ENCODE measurements at regions not wholly inside any gene's neighbourhood (a gene's known extent, or its start where the extent isn't known, plus 50 kb on each side); places are given as distances from the start of the nearest gene placed in this dataset.

DNA sequence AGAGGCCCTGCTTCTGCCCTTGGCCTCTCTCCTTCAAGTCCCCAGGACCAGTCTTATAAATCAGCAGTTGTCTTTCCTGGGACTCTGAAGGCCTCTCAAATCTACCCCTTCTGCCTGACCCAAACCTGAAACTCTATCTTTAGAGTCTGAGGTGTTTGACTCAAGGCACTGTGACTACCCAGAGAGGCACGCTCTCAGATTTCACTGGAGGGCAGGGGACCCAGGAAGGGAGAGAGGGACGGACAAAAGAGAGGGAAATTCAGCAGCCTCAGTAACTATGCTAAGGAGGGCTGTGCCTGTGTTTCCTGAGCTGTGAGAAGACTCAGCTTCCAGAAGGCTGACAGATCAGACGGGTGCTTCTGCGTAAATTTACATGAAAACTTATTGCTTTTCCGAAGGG lies 217.8 kb downstream of the HAUS1 start:
- DNase-seq (ENCODE audit: low read depth): no peak
- TF ChIP-seq, protein P1, sequence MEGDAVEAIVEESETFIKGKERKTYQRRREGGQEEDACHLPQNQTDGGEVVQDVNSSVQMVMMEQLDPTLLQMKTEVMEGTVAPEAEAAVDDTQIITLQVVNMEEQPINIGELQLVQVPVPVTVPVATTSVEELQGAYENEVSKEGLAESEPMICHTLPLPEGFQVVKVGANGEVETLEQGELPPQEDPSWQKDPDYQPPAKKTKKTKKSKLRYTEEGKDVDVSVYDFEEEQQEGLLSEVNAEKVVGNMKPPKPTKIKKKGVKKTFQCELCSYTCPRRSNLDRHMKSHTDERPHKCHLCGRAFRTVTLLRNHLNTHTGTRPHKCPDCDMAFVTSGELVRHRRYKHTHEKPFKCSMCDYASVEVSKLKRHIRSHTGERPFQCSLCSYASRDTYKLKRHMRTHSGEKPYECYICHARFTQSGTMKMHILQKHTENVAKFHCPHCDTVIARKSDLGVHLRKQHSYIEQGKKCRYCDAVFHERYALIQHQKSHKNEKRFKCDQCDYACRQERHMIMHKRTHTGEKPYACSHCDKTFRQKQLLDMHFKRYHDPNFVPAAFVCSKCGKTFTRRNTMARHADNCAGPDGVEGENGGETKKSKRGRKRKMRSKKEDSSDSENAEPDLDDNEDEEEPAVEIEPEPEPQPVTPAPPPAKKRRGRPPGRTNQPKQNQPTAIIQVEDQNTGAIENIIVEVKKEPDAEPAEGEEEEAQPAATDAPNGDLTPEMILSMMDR (conservative IDR thresholded peaks at IDR 0.05; ENCODE audit: control insufficient read depth, insufficient read depth, low read depth, low read length): no peak
- H3K4me3 ChIP-seq (ENCODE audit: control insufficient read depth, low read depth, low read length): no peak overlapping the region

DNA sequence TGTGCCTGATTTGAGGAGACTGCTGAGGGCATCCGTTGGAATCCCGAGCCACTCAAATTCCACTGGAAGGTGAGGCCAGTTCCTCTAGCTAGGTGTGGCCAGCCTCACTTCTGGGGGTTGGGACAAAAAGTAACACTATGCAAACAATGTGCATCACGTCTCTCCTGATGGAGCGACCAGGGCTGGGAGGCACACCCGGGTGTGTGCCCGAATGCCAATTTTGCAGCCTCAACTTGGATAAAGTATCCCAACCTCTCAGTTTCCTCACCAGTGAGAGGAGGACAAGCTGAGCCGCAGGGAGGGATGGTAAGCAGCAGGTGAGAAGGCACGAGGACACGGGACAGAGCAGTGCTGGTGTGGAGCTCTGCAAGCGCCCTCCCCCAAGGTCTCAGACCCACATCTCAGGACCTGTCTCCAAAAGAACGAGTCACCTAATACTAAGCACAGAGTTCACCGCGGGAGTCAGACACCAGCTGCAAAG lies 218.3 kb downstream of the HAUS1 start:
- TF ChIP-seq, protein P1 (conservative IDR thresholded peaks at IDR 0.05; ENCODE audit: control insufficient read depth, insufficient read depth, low read depth, low read length): no peak
- no peak overlapping the region for H3K4me3 ChIP-seq (ENCODE audit: control insufficient read depth, low read depth, low read length)
- DNase-seq (ENCODE audit: low read depth): peak; percentile 31

DNA sequence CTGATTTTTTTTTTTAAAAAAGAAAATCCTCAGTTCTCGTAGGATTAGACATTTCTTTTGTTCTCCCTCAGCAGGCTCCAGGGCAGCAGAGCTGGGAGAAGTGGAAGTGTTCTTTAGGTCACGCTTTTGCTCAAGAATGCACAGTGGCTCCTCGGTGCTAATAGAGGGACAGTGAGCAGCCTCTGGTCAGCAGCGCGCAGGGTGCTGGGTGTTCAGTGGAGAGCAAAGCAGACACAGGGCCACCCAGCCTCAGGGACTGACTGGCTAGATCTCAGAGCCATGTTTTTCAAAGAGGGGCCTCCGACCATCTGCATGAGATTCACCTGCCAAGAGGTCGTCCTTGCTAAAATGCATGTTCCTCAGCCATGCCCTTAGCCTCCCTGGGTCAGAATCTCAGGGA lies 218.8 kb downstream of the HAUS1 start:
- TF ChIP-seq, protein P1 (conservative IDR thresholded peaks at IDR 0.05; ENCODE audit: control insufficient read depth, insufficient read depth, low read depth, low read length): no peak
- H3K4me3 ChIP-seq (ENCODE audit: control insufficient read depth, low read depth, low read length): no peak overlapping the region

DNA sequence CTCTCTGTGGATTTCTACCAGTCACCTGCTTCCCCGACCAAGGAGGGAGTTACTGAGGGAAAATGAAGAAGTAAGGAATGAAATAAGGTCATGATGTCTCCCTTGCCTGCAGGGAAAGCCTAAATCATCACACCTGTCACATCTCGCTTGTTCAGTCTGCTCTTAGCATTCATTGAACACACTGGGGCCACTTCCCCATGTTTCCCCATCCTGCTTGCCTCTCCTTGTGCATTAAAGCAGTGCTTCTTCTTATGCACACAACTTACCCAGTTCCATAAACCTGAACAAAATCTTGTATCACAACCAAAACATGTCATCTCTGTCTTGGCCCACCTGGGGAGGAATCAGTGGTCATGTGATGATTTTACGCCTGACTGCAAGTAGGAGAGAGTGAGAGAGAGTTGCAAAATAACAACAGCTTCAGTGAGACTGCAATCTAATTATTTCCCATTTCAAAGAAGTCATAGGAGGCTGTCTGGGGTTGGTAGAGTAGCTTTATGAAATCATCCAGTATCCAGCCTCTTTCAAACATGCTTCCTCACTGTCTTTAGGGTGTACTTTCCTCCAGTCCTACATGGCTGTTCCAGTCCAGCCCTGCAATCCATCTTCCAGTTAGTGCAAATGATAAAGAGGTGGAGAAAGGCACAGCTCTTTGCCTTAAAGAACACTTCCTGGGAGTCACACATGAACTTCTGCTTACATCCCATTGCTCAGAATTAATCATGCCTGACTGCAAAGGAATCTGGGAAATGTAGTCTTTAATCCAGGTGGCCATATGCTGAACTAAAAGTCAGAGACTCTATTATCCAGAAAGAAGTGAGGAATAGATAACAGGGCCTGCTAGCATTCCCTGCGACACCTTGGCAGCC lies 220.1 kb downstream of the HAUS1 start:
- H3K4me3 ChIP-seq (ENCODE audit: control insufficient read depth, low read depth, low read length): no peak overlapping the region
- peak; percentile 76 for DNase-seq (ENCODE audit: low read depth)
- TF ChIP-seq, protein P1 (conservative IDR thresholded peaks at IDR 0.05; ENCODE audit: control insufficient read depth, insufficient read depth, low read depth, low read length): no peak

More for the DNA sequence above, 218.8 kb downstream of the HAUS1 start:
- DNase-seq (ENCODE audit: low read depth): no peak

DNA sequence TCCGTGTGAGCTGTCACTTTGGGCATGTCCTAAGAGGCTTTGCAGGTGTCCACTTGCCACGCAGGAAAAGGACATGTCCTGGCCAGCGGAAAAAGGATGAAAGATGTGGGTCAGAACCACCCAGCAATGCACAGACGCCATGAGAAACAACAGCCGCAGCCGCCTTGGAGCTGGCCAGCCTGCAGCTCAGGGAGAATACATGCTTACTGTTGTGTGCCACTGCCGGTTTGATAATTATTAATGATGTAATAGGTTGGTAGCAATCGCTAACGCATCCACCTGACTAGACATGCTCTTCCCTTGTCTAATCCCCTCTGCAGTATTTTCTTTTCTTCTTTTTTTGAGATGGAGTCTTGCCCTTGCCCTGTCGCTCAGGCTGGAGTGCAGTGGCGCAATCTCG lies 221.7 kb downstream of the HAUS1 start:
- TF ChIP-seq, protein P1 (conservative IDR thresholded peaks at IDR 0.05; ENCODE audit: control insufficient read depth, insufficient read depth, low read depth, low read length): no peak
- H3K4me3 ChIP-seq (ENCODE audit: control insufficient read depth, low read depth, low read length): no peak overlapping the region
- DNase-seq (ENCODE audit: low read depth): no peak

DNA sequence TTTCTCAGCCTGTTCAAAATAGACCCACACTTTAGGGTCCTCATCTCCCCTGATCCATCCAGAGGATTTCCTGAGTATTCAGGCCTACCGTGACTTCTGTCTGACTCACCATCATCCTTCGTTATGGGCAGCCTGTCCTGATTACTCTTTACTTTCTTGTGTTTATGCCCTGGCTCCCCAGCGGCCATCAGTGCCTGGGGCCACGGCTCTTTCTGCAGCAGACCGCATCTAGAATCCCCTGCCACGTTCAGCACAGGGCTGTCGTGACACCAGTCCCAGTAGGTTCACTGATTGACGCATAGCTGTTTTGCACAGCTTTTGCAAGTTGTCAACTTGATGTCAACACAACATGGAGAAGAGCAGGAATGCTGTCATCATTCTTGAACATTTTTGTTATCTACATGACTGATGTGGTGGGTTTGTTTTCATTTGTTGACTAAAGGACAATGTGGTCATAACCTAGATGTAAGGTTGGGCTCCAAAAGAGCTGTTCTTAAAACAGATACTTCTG lies 225.6 kb downstream of the HAUS1 start:
- DNase-seq (ENCODE audit: low read depth): no peak
- H3K4me3 ChIP-seq (ENCODE audit: control insufficient read depth, low read depth, low read length): no peak overlapping the region
- TF ChIP-seq, protein P1 (conservative IDR thresholded peaks at IDR 0.05; ENCODE audit: control insufficient read depth, insufficient read depth, low read depth, low read length): no peak
